ENCODE measurements at regions not wholly inside any gene's neighbourhood (a gene's known extent, or its start where the extent isn't known, plus 50 kb on each side); places are given as distances from the start of the nearest gene placed in this dataset.

DNA sequence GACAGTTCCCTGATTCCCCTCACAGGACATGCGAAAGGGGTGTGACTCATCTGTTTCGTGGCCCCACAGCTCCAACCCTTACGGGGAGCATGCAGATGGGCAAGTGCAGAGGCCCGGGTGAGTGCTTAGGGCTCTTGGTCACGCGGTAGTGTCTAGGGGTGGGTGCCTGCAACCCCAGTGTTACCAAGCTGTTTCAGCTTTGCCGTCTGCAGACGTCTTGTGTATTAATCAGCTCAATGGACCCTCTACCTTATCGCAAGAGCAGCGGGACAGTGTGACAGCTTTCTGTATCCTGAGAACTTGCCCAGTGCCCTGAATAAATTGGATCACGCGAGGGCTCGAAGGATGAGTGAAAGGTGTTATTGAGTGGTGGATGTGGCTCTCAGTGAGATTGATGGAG is 816.4 kb upstream of the ANO3 start:
- TF ChIP-seq POLR2A (IDR thresholded peaks at IDR 0.05; ENCODE audit: low read length) (no peak), GATA1 (IDR thresholded peaks at IDR 0.05; ENCODE audit: low read depth, low read length) (no peak)

Measured in erythroblast (primary cell).